KMS-11 (cell line): ENCODE measurements at regions not wholly inside any gene's neighbourhood (a gene's known extent, or its start where the extent isn't known, plus 50 kb on each side); places are given as distances from the start of the nearest gene placed in this dataset.

ENCODE experiments used
- H2AFZ ChIP-seq: fragments of 200-600 bp; sonication (generic); 2 replicates; pipeline ENCODE4 v1.6.1; 2016; ENCODE audit warnings: antibody characterized with exemption, mixed run types, low read depth
- H3K27ac ChIP-seq: fragments of 200-600 bp; sonication (generic); 2 replicates; pipeline ENCODE4 v1.6.1; 2016; ENCODE audit warnings: mild to moderate bottlenecking, mixed run types
- H3K27me3 ChIP-seq: fragments of 200-600 bp; sonication (generic); 2 replicates; pipeline ENCODE4 v1.6.1; 2017; ENCODE audit warnings: mild to moderate bottlenecking, low read depth, mixed run types, moderate library complexity; ENCODE audit not compliant: insufficient read depth
- H3K36me3 ChIP-seq: fragments of 200-600 bp; sonication (generic); 2 replicates; pipeline ENCODE4 v1.6.1; 2017; ENCODE audit warnings: mild to moderate bottlenecking, mixed run types; ENCODE audit not compliant: insufficient read depth
- H3K4me1 ChIP-seq: fragments of 200-600 bp; sonication (generic); 2 replicates; pipeline ENCODE4 v1.6.1; 2016; ENCODE audit warnings: mild to moderate bottlenecking, low read depth, mixed run types; ENCODE audit not compliant: poor library complexity, severe bottlenecking
- H3K4me2 ChIP-seq: fragments of 200-600 bp; sonication (generic); 2 replicates; pipeline ENCODE4 v1.7.0; 2016; ENCODE audit warnings: mild to moderate bottlenecking, mixed run types
- H3K4me3 ChIP-seq: fragments of 200-600 bp; sonication (generic); IDR thresholded peaks from 2 replicates; pipeline ENCODE4 v1.6.1; 2017; ENCODE audit warnings: low read depth, low read length, mixed read lengths; ENCODE audit not compliant: insufficient read depth
- H3K79me2 ChIP-seq: fragments of 200-600 bp; sonication (generic); 2 replicates; pipeline ENCODE4 v1.6.1; 2016; ENCODE audit warnings: low read depth, mixed run types; ENCODE audit not compliant: insufficient read depth
- H3K9ac ChIP-seq: fragments of 200-600 bp; sonication (generic); 2 replicates; pipeline ENCODE4 v1.6.1; 2016; ENCODE audit warnings: mild to moderate bottlenecking, mixed run types
- H4K20me1 ChIP-seq: fragments of 200-600 bp; sonication (generic); 2 replicates; pipeline ENCODE4 v1.6.1; 2016; ENCODE audit warnings: mild to moderate bottlenecking, mixed run types; ENCODE audit not compliant: insufficient read depth
- TF ChIP-seq, protein P1 (sequence below): fragments of 200-600 bp; sonication (generic); conservative IDR thresholded peaks from 2 replicates; pipeline ENCODE4 v1.6.1; 2017; ENCODE audit warnings: low read depth, mild to moderate bottlenecking, antibody characterized with exemption, low read length, moderate library complexity, mixed read lengths

DNA sequence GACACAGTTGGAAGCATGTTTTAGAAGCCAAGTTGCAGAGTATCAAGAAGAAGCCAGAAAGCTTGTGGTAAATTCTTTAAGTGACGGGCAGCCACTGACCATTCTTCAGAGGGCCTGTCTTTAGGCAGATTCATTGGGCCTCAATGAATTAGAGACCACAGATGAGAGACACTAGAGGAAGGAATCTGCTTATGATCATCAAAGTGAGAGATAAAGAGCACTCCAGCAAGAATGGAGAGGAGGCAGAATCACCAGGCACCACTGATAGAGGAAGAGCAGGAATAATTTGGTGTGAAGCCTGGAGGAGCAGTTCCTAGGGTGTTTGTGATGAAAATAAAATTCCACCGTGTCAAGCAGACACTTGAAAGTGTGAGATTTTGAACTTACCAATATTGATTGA lies 365.9 kb upstream of the SLC30A5 start:
- TF ChIP-seq, protein P1, sequence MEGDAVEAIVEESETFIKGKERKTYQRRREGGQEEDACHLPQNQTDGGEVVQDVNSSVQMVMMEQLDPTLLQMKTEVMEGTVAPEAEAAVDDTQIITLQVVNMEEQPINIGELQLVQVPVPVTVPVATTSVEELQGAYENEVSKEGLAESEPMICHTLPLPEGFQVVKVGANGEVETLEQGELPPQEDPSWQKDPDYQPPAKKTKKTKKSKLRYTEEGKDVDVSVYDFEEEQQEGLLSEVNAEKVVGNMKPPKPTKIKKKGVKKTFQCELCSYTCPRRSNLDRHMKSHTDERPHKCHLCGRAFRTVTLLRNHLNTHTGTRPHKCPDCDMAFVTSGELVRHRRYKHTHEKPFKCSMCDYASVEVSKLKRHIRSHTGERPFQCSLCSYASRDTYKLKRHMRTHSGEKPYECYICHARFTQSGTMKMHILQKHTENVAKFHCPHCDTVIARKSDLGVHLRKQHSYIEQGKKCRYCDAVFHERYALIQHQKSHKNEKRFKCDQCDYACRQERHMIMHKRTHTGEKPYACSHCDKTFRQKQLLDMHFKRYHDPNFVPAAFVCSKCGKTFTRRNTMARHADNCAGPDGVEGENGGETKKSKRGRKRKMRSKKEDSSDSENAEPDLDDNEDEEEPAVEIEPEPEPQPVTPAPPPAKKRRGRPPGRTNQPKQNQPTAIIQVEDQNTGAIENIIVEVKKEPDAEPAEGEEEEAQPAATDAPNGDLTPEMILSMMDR, result no peak
- H3K4me1 ChIP-seq, result no peaks in the 10 kb centered on the region
- no peak overlapping the region for H3K9ac ChIP-seq

DNA sequence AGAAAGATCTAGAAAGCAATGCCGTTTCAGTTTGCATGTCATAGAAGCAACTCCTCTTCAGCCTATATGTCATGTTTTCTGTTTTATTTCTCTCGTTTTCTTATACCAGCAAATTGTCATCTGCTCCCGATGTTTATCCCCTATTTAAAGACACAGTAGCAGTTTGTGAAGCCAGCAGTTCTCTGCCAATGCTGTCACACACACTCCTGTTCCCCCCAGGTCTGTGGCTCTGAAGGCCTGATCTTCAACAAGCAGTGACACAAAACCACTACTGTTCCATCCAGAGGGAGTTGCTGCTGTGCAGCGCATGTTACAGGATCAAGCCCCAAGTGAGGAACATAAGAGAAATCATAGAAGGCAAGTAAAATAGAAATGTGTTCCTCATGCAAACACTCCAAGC lies 364.1 kb upstream of the SLC30A5 start:
- Histone ChIP-seq H3K4me3 (no peak overlapping the region), H3K27me3 (no peaks in the 10 kb centered on the region), H4K20me1 (no peaks in the 10 kb centered on the region), H3K4me1 (no peaks in the 10 kb centered on the region), H3K27ac (no peak overlapping the region), H3K4me2 (no peak overlapping the region), H2AFZ (no peak overlapping the region), H3K79me2 (no peaks in the 10 kb centered on the region), H3K36me3 (no peaks in the 10 kb centered on the region), H3K9ac (no peak overlapping the region)
- TF ChIP-seq, protein P1, result no peak

More for the DNA sequence above, 365.9 kb upstream of the SLC30A5 start:
- no peaks in the 10 kb centered on the region for H3K36me3 ChIP-seq
- no peak overlapping the region for H2AFZ ChIP-seq
- H3K27me3 ChIP-seq, result no peaks in the 10 kb centered on the region
- H3K27ac ChIP-seq, result no peak overlapping the region
- no peaks in the 10 kb centered on the region for H4K20me1 ChIP-seq
- no peak overlapping the region for H3K4me3 ChIP-seq
- H3K4me2 ChIP-seq, result no peak overlapping the region
- no peaks in the 10 kb centered on the region for H3K79me2 ChIP-seq

DNA sequence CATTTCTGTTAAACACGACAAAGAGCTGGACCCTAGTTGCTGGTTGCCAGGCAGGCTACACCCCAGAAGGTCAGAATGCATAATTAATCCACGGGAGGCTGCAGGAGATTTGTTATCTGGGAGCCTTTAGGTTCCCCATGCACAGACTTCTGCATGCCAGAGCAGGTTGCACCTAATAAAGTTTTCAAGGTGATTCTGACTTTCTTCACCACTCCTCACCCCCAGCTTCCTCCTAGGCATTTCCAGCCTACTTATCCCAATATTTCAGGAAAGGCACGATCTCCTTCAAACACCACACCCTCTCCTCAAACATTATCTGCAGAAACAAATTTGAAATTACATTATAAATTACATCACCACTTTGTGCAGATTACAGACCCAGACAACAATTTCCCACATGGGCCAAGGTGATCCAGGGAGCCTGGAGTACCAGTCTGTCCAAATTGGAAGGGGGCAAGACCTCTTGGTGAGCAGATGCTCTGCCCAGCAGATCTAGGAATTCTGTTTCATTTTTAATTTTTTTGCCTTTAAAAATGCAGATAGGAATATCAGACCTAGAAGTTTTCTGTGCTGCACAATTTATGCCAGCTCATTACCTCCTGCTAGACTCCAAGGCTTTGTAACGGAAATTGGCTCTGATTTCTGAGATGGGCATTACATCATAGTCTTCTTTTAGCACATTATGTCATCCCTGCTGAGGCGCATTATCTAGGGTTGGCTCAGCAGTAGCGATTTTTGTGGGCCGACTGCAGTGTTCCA lies 363.4 kb upstream of the SLC30A5 start:
- Histone ChIP-seq H3K9ac (no peak overlapping the region), H3K36me3 (no peaks in the 10 kb centered on the region), H3K27ac (no peak overlapping the region), H2AFZ (no peak overlapping the region), H4K20me1 (no peaks in the 10 kb centered on the region), H3K4me1 (no peaks in the 10 kb centered on the region), H3K4me3 (no peak overlapping the region), H3K4me2 (no peak overlapping the region), H3K79me2 (no peaks in the 10 kb centered on the region), H3K27me3 (no peaks in the 10 kb centered on the region)
- TF ChIP-seq, protein P1, result no peak

DNA sequence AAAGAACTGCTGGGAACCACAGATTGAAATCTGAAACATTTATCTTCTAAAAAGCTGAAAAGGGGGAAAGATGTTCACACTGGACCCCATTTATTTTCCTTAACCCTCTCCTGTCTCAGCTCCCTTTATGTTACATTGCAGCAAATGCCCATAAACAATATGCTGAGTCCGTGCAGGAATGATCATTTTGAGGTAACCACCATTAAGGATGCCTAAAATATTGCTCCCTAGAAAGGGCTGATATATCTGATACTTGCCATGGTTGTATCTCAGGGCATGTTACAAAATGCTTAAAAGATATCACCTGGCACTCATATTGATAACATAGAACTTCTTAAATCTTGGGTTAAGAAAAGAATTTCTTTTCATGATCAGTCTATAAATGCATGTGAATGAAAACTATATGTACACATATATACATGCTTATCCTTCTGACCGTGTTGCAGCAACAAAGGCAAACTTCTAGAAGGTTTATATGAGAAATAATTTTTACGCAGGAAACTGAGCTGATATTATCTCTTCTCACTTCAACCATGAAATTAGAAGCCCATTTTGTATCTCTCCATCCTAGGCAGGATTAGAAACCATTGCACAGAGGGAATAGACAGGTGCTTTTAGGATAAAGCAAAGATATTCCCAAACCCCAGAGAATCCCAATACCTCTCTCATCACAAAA lies 362.7 kb upstream of the SLC30A5 start:
- Histone ChIP-seq H4K20me1 (no peaks in the 10 kb centered on the region), H3K27me3 (no peaks in the 10 kb centered on the region; the same call in 1 of the 2 replicates), H3K36me3 (no peaks in the 10 kb centered on the region), H2AFZ (no peak overlapping the region), H3K79me2 (no peaks in the 10 kb centered on the region), H3K9ac (no peak overlapping the region), H3K4me3 (no peak overlapping the region), H3K4me1 (no peaks in the 10 kb centered on the region), H3K27ac (no peak overlapping the region), H3K4me2 (no peak overlapping the region)
- TF ChIP-seq, protein P1, result no peak
